Esophagus squamous epithelium (tissue), 4 donors: ENCODE measurements at regions not wholly inside any gene's neighbourhood (a gene's known extent, or its start where the extent isn't known, plus 50 kb on each side); places are given as distances from the start of the nearest gene placed in this dataset.

Experiments used
- CTCF ChIP-seq, 6 experiments: fragments of 450-650 bp in 4 of 6; fragments of 200-600 bp in 2 of 6; sonication (generic) in 2 of 6; IDR thresholded peaks; one replicate each; pipeline ENCODE4 v1.5.1; 2016 to 2019; ENCODE audit warnings: antibody characterized with exemption in 6 of 6, mild to moderate bottlenecking in 4 of 6, moderate library complexity in 4 of 6
- POLR2A ChIP-seq, 4 donors: fragments of 450-650 bp; IDR thresholded peaks; one replicate each; pipeline ENCODE4 v1.6.1; 2017; ENCODE audit warnings: antibody characterized with exemption in 4 of 4, mild to moderate bottlenecking in 4 of 4, moderate library complexity in 3 of 4

- TF ChIP-seq CTCF (IDR thresholded peaks at IDR 0.05) (no peak), POLR2A (IDR thresholded peaks at IDR 0.05) (no peak)
Observed at GRCh38 chr11:120044011-120044675, 93.8 kb downstream of the TRIM29 start.
